ENCODE measurements at regions not wholly inside any gene's neighbourhood (a gene's known extent, or its start where the extent isn't known, plus 50 kb on each side); places are given as distances from the start of the nearest gene placed in this dataset.

DNA sequence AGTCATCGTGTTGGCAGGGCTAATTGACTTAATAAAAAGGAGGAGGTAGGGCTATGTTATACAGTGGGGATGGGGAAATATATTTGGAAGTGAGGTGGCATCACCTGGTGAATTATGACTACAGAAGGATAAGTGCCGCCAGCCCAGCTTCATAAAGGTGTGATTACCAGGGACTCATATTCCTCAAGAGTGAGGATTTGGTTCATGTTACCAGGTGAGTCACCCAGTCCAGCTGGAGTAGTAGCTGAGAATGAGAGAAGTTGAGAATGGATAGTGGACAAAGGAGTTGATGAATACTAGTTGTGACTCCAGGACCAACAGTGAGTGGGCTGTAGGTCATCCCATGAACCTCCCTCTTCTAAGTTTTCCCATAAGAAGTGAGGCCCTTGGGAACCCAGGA is 143.0 kb upstream of the GALNT15 start:
- H3K9me3 ChIP-seq = no peaks in the 10 kb centered on the region
- H3K4me3 ChIP-seq = no peak overlapping the region
- TF ChIP-seq, protein P1, sequence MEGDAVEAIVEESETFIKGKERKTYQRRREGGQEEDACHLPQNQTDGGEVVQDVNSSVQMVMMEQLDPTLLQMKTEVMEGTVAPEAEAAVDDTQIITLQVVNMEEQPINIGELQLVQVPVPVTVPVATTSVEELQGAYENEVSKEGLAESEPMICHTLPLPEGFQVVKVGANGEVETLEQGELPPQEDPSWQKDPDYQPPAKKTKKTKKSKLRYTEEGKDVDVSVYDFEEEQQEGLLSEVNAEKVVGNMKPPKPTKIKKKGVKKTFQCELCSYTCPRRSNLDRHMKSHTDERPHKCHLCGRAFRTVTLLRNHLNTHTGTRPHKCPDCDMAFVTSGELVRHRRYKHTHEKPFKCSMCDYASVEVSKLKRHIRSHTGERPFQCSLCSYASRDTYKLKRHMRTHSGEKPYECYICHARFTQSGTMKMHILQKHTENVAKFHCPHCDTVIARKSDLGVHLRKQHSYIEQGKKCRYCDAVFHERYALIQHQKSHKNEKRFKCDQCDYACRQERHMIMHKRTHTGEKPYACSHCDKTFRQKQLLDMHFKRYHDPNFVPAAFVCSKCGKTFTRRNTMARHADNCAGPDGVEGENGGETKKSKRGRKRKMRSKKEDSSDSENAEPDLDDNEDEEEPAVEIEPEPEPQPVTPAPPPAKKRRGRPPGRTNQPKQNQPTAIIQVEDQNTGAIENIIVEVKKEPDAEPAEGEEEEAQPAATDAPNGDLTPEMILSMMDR (IDR thresholded peaks at IDR 0.05) = no peak
- DNase-seq = no peak
- H3K27me3 ChIP-seq (ENCODE audit: low read depth) = no peaks in the 10 kb centered on the region
- no peaks in the 10 kb centered on the region for H3K4me1 ChIP-seq
- ATAC-seq = no peak
- H3K36me3 ChIP-seq = no peaks in the 10 kb centered on the region
- H3K27ac ChIP-seq = no peak overlapping the region
- intact Hi-C loops (cut with DNase I) = no loop called here

GRCh38 chr3:16033889-16034687 is 140.4 kb upstream of the GALNT15 start:
- Histone ChIP-seq H3K9me3 (no peaks in the 10 kb centered on the region), H3K4me1 (no peaks in the 10 kb centered on the region), H3K4me3 (no peak overlapping the region), H3K27me3 (ENCODE audit: low read depth) (no peaks in the 10 kb centered on the region), H3K27ac (no peak overlapping the region), H3K36me3 (no peaks in the 10 kb centered on the region)
- TF ChIP-seq, protein P1 (IDR thresholded peaks at IDR 0.05) = no peak
- no peak for DNase-seq
- intact Hi-C loops (cut with DNase I) = no loop called here
- ATAC-seq = no peak

DNA sequence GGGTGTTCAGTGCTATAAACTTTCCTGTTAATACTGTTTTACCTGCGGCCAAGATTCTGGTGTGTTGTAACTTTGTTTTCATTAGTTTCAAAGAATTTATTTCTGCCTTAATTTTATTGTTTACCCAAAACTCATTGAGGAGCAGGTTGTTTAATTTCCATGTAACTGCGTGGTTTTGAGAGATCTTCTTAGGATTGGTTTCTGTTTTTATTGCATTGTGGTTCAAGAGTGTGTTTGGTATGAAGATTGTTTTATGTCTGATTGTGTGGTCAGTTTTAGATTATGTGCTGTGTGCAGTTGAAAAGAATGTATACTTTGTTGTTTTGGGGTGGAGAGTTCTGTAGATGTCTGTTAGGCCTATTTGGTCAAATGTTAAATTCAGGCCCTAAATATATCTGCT is 133.5 kb upstream of the GALNT15 start:
- TF ChIP-seq, protein P1 (IDR thresholded peaks at IDR 0.05) = no peak
- H3K4me3 ChIP-seq = no peak overlapping the region
- ATAC-seq (no peak), DNase-seq (no peak)
- H3K27ac ChIP-seq = no peak overlapping the region
- intact Hi-C loops (cut with DNase I) = no loop called here
- no peaks in the 10 kb centered on the region for H3K4me1 ChIP-seq
- no peaks in the 10 kb centered on the region for H3K27me3 ChIP-seq (ENCODE audit: low read depth)
- H3K9me3 ChIP-seq = no peaks in the 10 kb centered on the region
- no peaks in the 10 kb centered on the region for H3K36me3 ChIP-seq

DNA sequence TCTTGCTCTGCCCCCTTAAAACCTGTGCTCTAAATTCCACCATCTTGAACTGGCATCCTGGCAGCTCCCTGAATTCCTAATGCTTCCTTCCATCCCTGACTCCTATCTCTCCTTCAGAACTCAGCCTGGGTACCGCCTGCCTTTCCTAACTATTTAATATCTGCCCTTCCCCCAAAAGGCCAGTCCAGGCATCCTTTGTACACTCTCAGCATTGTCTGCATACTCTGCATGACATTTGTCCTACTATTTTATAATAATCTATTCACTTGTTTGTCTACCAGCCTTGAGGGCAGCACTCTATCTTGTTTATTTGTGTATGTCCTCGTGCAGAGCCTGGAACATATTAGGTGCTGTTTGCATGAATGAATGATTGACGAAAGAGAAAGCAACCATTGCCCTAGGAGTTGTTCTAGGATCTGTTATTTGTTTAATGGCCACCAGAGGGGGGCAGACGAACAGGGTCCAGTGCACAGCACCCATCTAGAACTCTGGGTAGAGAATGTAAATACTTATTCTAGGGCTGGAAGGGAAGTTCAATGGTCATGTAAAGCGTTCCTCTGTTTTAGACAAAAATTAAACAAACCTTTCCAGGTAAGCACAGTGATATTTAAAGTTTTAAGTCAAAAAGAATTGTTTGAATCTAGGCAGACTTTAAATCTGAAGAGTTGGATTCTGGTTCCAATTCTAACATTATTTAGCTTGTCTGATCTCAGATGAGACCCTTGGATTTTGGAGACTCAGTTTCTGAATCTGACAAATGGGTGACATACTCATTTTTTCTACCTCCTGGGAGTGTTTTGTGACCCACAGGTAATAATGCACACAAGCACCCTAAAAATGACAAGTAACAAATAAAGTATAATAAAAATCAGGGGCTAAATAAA is 125.8 kb upstream of the GALNT15 start:
- Histone ChIP-seq H3K4me1 (peaks cover 21% of the 10 kb centered on the region), H3K4me3 (no peak overlapping the region), H3K27me3 (ENCODE audit: low read depth) (no peaks in the 10 kb centered on the region), H3K9me3 (no peaks in the 10 kb centered on the region), H3K36me3 (no peaks in the 10 kb centered on the region), H3K27ac (no peak overlapping the region)
- intact Hi-C loops (cut with DNase I) = no loop called here
- ATAC-seq (peak; percentile 86 to 92), DNase-seq (no peak)
- TF ChIP-seq, protein P1 (IDR thresholded peaks at IDR 0.05) = peak; percentile 83

DNA sequence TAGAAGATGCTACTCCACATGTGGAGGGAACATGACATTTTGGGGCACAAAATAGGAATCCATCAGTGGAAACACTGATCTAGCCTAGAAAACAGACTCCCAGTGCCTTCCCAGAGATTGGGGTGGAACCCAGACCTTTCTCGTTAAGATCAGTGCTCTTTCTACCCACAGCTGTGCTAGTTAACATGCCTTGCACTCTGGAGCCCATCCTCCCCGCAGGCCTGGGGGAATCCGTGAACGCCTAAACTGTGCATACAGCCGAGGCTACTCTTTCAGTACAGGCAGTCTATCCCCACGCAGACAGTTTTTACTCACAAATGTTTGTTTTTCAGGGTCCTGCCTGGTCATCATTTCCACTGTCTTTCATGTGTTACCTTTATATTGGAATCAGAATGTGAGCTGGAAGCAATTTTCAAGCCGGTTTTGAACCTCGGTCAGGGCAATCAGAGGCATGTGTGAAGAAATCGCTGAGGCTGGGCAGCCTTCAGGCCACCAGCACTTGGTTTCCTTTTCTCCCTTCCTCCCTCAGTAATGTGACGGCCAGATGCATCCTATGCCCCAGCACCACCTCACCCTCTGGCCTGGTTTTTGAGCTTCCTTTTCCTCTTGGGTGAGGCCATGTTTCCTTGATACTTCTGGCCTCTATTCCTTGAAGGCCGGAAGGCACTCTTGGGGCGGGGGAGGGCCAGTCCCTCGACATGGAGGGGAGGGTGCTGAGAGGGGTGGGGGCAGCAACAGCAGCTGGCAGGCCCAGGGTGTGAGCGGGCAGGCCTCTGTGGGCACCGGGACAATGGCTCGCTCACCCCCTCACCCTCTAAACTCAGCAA is 123.6 kb upstream of the GALNT15 start:
- Histone ChIP-seq H3K36me3 (no peaks in the 10 kb centered on the region), H3K27ac (peak overlapping the region; percentile 65), H3K4me3 (no peak overlapping the region), H3K4me1 (peaks cover 29% of the 10 kb centered on the region), H3K27me3 (ENCODE audit: low read depth) (no peaks in the 10 kb centered on the region), H3K9me3 (no peaks in the 10 kb centered on the region)
- intact Hi-C loops (cut with DNase I) = no loop called here
- TF ChIP-seq, protein P1 (IDR thresholded peaks at IDR 0.05) = no peak
- peak; percentile 61 to 70 for ATAC-seq
- DNase-seq = no peak

All from lower lobe of right lung (tissue), 2 donors.